GM12878 (cell line): ENCODE measurements at regions not wholly inside any gene's neighbourhood (a gene's known extent, or its start where the extent isn't known, plus 50 kb on each side); places are given as distances from the start of the nearest gene placed in this dataset.

Source experiments
- CTCF ChIP-seq, 3 experiments: IDR thresholded peaks in 2 of 3; conservative IDR thresholded peaks in 1 of 3; 2 replicates each; pipeline ENCODE4 v1.5.1; 2011; ENCODE audit warnings: low read depth in 3 of 3, low read length in 3 of 3, mild to moderate bottlenecking in 3 of 3, control low read depth in 2 of 3, moderate library complexity in 2 of 3, inconsistent platforms in 1 of 3, mixed read lengths in 1 of 3; ENCODE audit not compliant: control insufficient read depth in 2 of 3, insufficient read depth in 1 of 3; ENCODE audit errors: extremely low read depth in 1 of 3
- IRF3 ChIP-seq: fragments of 450-650 bp; IDR thresholded peaks from 2 replicates; pipeline ENCODE4 v1.6.1; 2014; ENCODE audit warnings: mild to moderate bottlenecking
- NKRF ChIP-seq: fragments of 450-650 bp; conservative IDR thresholded peaks from 2 replicates; pipeline ENCODE4 v1.6.1; 2017; ENCODE audit warnings: mild to moderate bottlenecking, moderate library complexity
- ZBTB33 ChIP-seq: fragments of 450-650 bp; IDR thresholded peaks from 2 replicates; pipeline ENCODE4 v1.6.1; 2017; ENCODE audit warnings: mild to moderate bottlenecking

GRCh38 chr4:55745014-55745413 lies 74.6 kb upstream of the EXOC1L start:
- TF ChIP-seq IRF3: no peak
- TF ChIP-seq NKRF: no peak
- TF ChIP-seq ZBTB33: no peak
- no peak for TF ChIP-seq CTCF (IDR thresholded peaks at IDR 0.05 in 2 of 3, conservative IDR thresholded peaks at IDR 0.05 in 1 of 3; ENCODE audit: control insufficient read depth in 2 of 3, extremely low read depth in 1 of 3, insufficient read depth in 1 of 3, low read depth in 3 of 3, low read length in 3 of 3)
